Neural progenitor cell (in vitro differentiated cells): ENCODE measurements at regions not wholly inside any gene's neighbourhood (a gene's known extent, or its start where the extent isn't known, plus 50 kb on each side); places are given as distances from the start of the nearest gene placed in this dataset.

Source experiments
- DNase-seq: peaks from one replicate; pipeline ENCODE4 v3.0.0-alpha.2; 2016; ENCODE audit warnings: low spot score
- H2AFZ ChIP-seq: fragments of 200-600 bp; sonication (generic); replicated peaks from 2 replicates; pipeline ENCODE4 v1.6.1; 2016; ENCODE audit warnings: antibody characterized with exemption
- H3F3A ChIP-seq: fragments of 200-600 bp; sonication (generic); 2 replicates; pipeline ENCODE4 v1.6.1; 2016; ENCODE audit warnings: antibody characterized with exemption, low read depth
- H3K27ac ChIP-seq: fragments of 200-600 bp; sonication (generic); 2 replicates; pipeline ENCODE4 v1.5.1; 2016; ENCODE audit warnings: mild to moderate bottlenecking
- H3K27me3 ChIP-seq: fragments of 200-600 bp; sonication (generic); 2 replicates; pipeline ENCODE4 v1.6.1; 2016; ENCODE audit warnings: mild to moderate bottlenecking, moderate library complexity
- H3K36me3 ChIP-seq: fragments of 200-600 bp; sonication (generic); 2 replicates; pipeline ENCODE4 v1.5.1; 2016
- H3K4me1 ChIP-seq: fragments of 200-600 bp; sonication (generic); 2 replicates; pipeline ENCODE4 v1.6.1; 2016; ENCODE audit warnings: mixed run types
- H3K4me2 ChIP-seq: fragments of 200-600 bp; sonication (generic); 2 replicates; pipeline ENCODE4 v1.6.1; 2016
- H3K4me3 ChIP-seq: fragments of 200-600 bp; sonication (generic); 2 replicates; pipeline ENCODE4 v1.5.1; 2016
- H3K79me2 ChIP-seq: fragments of 200-600 bp; sonication (generic); 2 replicates; pipeline ENCODE4 v1.6.1; 2016; ENCODE audit warnings: low read depth
- H3K9ac ChIP-seq: fragments of 200-600 bp; sonication (generic); 2 replicates; pipeline ENCODE4 v1.6.1; 2016
- H3K9me3 ChIP-seq: fragments of 200-600 bp; sonication (generic); 2 replicates; pipeline ENCODE4 v1.5.1; 2016; ENCODE audit warnings: low read depth
- H4K20me1 ChIP-seq: fragments of 200-600 bp; sonication (generic); 2 replicates; pipeline ENCODE4 v1.6.1; 2016; ENCODE audit warnings: low read depth
- H3K27ac Mint-ChIP-seq: 3 replicates; pipeline ENCODE4 v1.8.0; 2021; ENCODE audit warnings: mixed read lengths
- H3K27me3 Mint-ChIP-seq: 2 replicates; pipeline ENCODE4 v1.8.0; 2022; ENCODE audit warnings: low read depth, mild to moderate bottlenecking, inconsistent platforms, moderate library complexity, mixed read lengths; ENCODE audit not compliant: insufficient read depth
- H3K36me3 Mint-ChIP-seq: 3 replicates; pipeline ENCODE4 v1.8.0; 2021; ENCODE audit warnings: mixed read lengths
- H3K4me1 Mint-ChIP-seq: 3 replicates; pipeline ENCODE4 v1.8.0; 2021; ENCODE audit warnings: mixed read lengths
- H3K4me3 Mint-ChIP-seq: 3 replicates; pipeline ENCODE4 v1.8.0; 2021; ENCODE audit warnings: mild to moderate bottlenecking, moderate library complexity, mixed read lengths
- H3K9me3 Mint-ChIP-seq: 3 replicates; pipeline ENCODE4 v1.8.0; 2020; ENCODE audit warnings: mixed read lengths
- EZH2 ChIP-seq: fragments of 200-600 bp; sonication (generic); IDR thresholded peaks from 2 replicates; pipeline ENCODE4 v1.6.1; 2017; ENCODE audit warnings: antibody characterized with exemption, mild to moderate bottlenecking, moderate library complexity
- EZH2phosphoT487 ChIP-seq: fragments of 200-600 bp; sonication (generic); IDR thresholded peaks from 2 replicates; pipeline ENCODE4 v1.6.1; 2017; ENCODE audit warnings: antibody characterized with exemption
- TF ChIP-seq, protein P1 (sequence below): fragments of 200-600 bp; sonication (generic); IDR thresholded peaks from 2 replicates; pipeline ENCODE4 v1.5.1; 2017; ENCODE audit warnings: antibody characterized with exemption, mild to moderate bottlenecking

DNA sequence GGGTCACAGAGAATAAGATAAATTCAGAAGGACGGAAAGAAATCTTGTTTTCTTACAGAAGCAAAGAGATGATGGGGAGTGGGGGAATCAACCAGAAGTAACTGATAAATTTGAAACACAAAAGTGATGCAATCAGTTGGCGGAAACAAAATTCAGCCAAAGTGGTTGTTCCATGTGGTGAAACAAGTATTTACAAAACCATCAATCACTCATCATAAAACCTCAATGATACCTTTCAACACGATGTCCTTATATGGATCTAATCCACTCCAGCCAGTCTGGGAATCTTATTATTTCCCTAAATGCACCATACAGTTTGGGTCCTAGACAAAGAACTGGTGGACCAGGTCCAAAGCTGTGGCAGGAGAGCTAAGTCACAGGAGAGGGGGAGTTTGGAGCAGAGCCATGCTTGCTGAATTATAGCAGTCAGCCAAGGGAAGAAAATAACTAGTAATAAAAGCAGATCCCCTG, 303.8 kb upstream of the LRRC7 start:
- TF ChIP-seq EZH2phosphoT487 (no peak), EZH2 (no peak)
- TF ChIP-seq, protein P1, sequence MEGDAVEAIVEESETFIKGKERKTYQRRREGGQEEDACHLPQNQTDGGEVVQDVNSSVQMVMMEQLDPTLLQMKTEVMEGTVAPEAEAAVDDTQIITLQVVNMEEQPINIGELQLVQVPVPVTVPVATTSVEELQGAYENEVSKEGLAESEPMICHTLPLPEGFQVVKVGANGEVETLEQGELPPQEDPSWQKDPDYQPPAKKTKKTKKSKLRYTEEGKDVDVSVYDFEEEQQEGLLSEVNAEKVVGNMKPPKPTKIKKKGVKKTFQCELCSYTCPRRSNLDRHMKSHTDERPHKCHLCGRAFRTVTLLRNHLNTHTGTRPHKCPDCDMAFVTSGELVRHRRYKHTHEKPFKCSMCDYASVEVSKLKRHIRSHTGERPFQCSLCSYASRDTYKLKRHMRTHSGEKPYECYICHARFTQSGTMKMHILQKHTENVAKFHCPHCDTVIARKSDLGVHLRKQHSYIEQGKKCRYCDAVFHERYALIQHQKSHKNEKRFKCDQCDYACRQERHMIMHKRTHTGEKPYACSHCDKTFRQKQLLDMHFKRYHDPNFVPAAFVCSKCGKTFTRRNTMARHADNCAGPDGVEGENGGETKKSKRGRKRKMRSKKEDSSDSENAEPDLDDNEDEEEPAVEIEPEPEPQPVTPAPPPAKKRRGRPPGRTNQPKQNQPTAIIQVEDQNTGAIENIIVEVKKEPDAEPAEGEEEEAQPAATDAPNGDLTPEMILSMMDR = no peak
- Histone ChIP-seq H3K79me2 (no peaks in the 10 kb centered on the region), H4K20me1 (no peaks in the 10 kb centered on the region), H3K4me1 (no peaks in the 10 kb centered on the region), H3K4me2 (no peak overlapping the region), H3K9ac (no peak overlapping the region), H2AFZ (no peak overlapping the region), H3K9me3 (no peaks in the 10 kb centered on the region), H3K4me3 (no peak overlapping the region), H3K27ac (no peak overlapping the region), H3K27me3 (no peaks in the 10 kb centered on the region), H3F3A (no peaks in the 10 kb centered on the region), H3K36me3 (no peaks in the 10 kb centered on the region)
- Mint-ChIP-seq H3K9me3 (no peaks in the 10 kb centered on the region), H3K4me1 (no peaks in the 10 kb centered on the region), H3K4me3 (no peak overlapping the region), H3K36me3 (no peaks in the 10 kb centered on the region), H3K27me3 (no peaks in the 10 kb centered on the region), H3K27ac (no peak overlapping the region)
- DNase-seq = no peak

DNA sequence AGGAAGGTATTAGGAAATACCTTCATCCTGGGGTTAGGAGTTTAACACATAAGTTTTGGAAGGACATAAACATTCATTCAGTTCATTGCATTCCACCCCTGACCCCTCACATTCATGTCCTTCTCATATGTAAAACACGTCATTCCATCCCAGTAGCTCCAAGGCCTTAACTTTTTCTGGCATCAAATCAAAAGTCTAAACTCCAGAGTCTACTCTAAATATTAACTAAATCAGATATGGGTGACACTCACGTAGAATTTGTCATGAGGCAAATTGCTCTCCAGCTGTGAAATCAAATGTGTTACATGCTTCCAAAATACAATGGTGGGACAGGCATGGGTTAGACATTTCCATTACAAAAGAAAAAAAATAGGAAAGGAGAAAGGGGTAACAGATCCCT, 298.2 kb upstream of the LRRC7 start:
- H3K9me3 Mint-ChIP-seq = no peaks in the 10 kb centered on the region
- H3F3A ChIP-seq = no peaks in the 10 kb centered on the region
- H3K4me1 Mint-ChIP-seq = peaks cover 4% of the 10 kb centered on the region
- no peaks in the 10 kb centered on the region for H3K36me3 Mint-ChIP-seq
- no peaks in the 10 kb centered on the region for H4K20me1 ChIP-seq
- H3K27me3 ChIP-seq = no peaks in the 10 kb centered on the region
- no peak for DNase-seq
- no peaks in the 10 kb centered on the region for H3K9me3 ChIP-seq
- no peaks in the 10 kb centered on the region for H3K79me2 ChIP-seq
- H3K27me3 Mint-ChIP-seq = no peaks in the 10 kb centered on the region
- TF ChIP-seq, protein P1 = no peak
- TF ChIP-seq EZH2phosphoT487 (no peak), EZH2 (no peak)
- H3K9ac ChIP-seq = no peak overlapping the region
- H2AFZ ChIP-seq = no peak overlapping the region
- no peak overlapping the region for H3K27ac Mint-ChIP-seq
- H3K4me3 ChIP-seq = no peak overlapping the region
- H3K36me3 ChIP-seq = no peaks in the 10 kb centered on the region
- H3K4me2 ChIP-seq = no peak overlapping the region
- H3K27ac ChIP-seq = no peak overlapping the region
- no peaks in the 10 kb centered on the region for H3K4me1 ChIP-seq
- H3K4me3 Mint-ChIP-seq = no peak overlapping the region

- Histone ChIP-seq H3K27ac (no peak overlapping the region), H2AFZ (no peak overlapping the region), H3K4me3 (no peak overlapping the region), H3F3A (no peaks in the 10 kb centered on the region), H4K20me1 (no peaks in the 10 kb centered on the region), H3K79me2 (no peaks in the 10 kb centered on the region), H3K9me3 (no peaks in the 10 kb centered on the region), H3K4me1 (no peaks in the 10 kb centered on the region), H3K9ac (no peak overlapping the region), H3K36me3 (no peaks in the 10 kb centered on the region), H3K4me2 (no peak overlapping the region), H3K27me3 (no peaks in the 10 kb centered on the region)
- H3K36me3 Mint-ChIP-seq = no peaks in the 10 kb centered on the region
- H3K27ac Mint-ChIP-seq = no peak overlapping the region
- no peak overlapping the region for H3K4me3 Mint-ChIP-seq
- H3K9me3 Mint-ChIP-seq = no peaks in the 10 kb centered on the region
- TF ChIP-seq EZH2phosphoT487 (no peak), EZH2 (no peak)
- TF ChIP-seq, protein P1 = no peak
- peaks cover 4% of the 10 kb centered on the region for H3K4me1 Mint-ChIP-seq
- no peaks in the 10 kb centered on the region for H3K27me3 Mint-ChIP-seq
- DNase-seq = no peak
Measured at GRCh38 chr1:69271587-69272125, 296.1 kb upstream of the LRRC7 start.
